ENCODE measurements at regions not wholly inside any gene's neighbourhood (a gene's known extent, or its start where the extent isn't known, plus 50 kb on each side); places are given as distances from the start of the nearest gene placed in this dataset.

GRCh38 chr11:115892016-115892415, 387.8 kb upstream of the CADM1 start:
- no peak for DNase-seq

GRCh38 chr11:115891581-115891980, 387.4 kb upstream of the CADM1 start:
- no peak for DNase-seq

DNA sequence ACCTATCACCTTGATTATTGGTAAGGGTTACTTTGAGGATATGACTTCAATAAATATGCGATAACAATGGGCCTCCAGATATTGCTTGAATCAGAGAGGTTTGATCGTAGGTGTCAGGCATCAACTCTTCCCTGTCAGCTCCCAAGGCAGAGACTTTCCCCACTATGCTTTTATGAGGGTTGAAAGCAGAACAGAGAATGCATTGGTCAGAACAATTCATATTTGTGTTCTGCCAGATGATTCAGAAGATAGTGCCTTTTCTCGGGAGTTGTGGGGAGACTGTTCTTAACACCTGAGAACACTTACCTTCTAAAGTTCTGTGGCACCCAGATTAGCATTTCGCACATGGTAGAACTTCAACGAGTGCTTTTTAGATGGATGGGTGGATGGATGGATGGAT, 386.3 kb upstream of the CADM1 start:
- DNase-seq = no peak

GRCh38 chr11:115889712-115890111, 385.5 kb upstream of the CADM1 start:
- DNase-seq = no peak

DNA sequence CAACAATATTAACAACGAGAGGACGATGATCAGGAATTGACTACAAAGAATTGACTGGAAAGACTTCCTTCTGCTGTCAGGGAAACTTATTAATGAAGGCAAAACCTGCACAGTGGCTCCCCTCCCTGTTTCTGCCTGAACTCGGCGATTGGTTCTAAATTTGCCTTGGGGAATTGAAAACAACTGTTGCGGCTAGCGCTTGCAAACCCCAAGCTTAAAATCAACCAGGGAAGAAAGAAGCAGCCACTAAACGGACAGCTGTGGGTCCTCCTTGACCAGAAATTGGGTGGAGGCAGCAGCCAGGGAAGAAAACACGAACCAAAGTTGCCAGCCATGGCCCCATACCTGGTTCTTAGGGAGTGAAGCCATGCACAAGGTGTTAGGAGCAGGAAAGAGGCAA, 383.5 kb upstream of the CADM1 start:
- DNase-seq = no peak

- DNase-seq = no peak
Measured at GRCh38 chr11:115887316-115887715, 383.1 kb upstream of the CADM1 start.

DNA sequence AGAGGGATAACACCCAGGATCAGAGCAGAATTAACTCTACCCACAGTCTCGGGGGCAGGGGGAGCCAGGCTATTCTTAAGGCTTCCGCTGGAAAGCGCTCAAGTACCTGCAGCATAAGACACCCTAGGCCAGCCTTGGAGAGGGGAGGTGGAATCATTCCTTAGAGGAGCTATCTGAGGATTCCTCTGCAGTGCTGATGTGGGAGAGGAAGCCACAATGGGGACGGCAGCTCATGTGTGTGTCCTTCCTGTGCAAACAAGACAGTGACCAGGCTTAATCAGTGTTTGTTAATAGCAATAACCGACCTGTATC, 382.2 kb upstream of the CADM1 start:
- DNase-seq = no peak

DNA sequence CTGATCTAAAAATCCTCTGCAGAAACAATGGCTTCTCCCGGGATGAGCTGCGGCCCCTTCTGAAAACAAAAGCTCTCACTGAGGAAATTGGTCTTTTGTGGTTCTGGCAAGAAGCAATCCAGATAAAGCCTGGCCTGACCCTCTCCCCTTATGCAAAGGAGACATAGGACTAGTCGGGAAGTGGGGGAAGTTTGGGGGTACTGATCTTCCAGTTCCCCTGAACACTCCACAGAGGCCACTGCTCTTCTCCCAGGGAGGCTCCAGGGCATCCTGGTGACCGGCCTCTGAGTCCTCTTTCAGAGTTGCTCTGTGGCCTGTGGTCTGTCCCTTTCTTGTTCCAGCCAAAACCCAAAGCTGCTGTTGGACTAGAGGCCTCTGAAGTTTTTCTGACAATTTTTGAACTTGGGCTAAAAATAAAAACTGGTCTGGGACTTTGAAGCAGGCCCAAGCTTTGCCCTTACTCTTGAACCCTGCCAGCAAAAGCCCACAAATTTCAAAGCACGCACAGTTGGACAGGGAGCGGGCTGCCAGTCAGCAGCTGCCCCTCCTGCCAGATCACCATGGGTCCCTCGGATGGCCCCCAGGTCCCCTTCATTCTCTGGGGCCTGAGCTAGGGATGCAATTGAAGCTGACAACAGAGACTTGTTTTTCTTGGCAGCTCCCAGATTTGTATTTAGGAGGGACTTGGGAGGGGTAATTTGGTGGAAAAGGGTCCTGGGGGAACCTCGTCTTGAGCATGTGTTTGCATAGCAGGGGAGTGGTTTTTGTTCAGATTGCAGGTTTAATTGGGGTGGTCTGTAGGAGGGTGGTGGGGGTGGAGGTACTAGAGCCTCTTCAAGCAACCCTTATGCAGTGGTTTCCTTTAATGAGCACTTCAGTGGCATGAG, 381.6 kb upstream of the CADM1 start:
- no peak for DNase-seq

DNA sequence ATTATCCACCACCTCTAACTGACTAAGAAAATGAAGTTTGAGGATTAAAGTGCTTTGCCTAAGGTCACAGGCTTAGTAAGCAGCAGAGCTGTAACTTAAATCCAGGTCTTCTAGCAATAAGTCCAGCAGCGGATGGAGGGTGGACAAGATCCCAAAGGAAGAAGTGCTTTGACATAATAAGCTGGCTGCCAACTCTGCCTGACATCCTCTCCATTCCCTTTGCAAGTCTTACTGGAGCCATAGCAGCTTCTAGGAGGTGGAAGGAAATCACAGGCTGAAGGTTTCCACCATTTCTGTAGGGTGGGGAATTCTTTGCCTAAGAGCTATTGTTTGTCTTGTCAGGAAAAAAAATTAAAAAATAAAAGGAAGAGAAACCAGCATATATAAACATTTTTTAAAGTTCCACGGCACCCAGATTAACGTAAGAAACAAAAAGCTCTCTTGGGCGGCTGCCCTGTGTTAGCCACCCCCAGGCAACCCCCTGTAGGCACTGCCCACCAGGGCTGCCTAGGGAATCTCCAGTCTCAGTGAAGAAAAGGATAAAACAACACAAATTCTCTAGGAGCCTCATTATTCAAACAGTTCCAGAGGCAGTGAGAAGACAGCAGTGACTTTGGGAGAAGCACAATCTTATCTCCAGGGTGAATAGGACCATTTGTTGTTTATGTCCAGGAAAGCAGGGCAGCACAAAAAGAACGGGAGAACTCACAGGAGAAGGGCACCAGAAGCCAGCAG, 380.8 kb upstream of the CADM1 start:
- DNase-seq = no peak

- DNase-seq = no peak
Measured at GRCh38 chr11:115874843-115875242, 370.6 kb upstream of the CADM1 start.

DNA sequence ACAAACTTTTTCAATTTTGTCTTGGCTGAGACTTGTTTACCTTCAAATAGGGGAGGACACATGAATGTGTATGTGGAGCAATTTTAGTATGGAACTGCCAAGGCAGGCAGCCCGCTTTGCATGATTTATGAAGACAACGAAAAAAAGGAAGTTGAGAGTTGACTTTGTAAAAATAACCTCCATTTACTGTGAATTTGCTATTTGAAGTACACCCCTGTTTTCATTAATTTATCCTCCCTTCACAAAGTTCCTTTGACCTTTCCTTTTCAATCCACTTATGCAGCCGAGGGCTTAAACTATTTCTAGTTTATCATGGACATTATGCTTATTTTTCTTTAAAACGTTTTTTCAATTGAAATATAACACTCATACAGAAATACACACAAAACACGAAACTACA, 369.6 kb upstream of the CADM1 start:
- no peak for DNase-seq

GRCh38 chr11:115872416-115872815, 368.2 kb upstream of the CADM1 start:
- no peak for DNase-seq

DNA sequence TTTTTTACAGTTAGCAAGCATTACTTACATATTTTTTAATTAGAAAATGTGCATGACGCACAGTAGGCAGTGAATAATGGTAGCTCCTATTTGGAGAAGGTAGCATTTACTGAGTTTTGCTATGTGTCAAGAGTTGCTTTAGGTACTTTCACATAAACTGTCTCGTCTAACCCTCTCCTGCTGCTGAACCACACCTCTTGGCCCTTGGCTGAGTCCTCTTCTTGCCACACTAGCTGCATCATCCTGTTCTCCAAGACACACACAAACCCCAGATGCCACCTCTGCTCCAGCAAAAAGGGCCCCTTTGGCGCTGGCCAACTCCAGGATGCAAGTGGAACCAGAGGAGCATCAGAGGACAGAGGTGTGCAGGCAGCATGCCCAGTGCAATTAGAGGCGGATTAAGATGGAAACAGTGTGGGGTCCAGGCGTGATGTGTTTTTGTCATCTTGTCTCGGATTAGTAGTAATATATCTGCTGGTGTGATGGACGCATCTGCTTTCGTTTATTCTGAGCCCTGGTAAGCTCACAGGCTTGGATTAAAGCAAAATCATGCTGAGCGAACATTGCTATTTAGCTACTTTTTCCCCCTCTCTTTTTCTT, 367.0 kb upstream of the CADM1 start:
- no peak for DNase-seq

- DNase-seq = no peak
Measured at GRCh38 chr11:115869780-115870431, 365.7 kb upstream of the CADM1 start.

- DNase-seq = no peak
Measured at GRCh38 chr11:115869131-115869530, 364.9 kb upstream of the CADM1 start.

- no peak for DNase-seq
Measured at GRCh38 chr11:115860246-115860645, 356.0 kb upstream of the CADM1 start.

DNA sequence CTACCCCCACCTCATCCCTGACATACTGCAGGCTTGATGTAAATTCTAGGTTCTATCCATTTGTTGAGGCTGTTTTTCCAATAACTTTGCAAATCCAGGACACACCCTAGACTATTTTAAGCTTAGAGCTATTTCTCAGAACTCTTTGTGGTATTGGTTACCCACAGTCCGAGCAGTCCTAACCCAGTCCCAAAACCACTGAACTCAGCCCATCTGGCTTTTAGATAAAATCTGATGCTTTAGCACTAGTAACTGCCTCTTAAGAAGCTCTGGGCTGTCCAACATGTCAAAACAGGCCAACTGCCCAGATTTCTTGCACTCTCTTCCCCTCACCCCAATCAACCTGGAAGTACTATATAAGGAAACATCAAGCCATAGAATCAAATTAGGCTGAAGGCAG, 344.4 kb upstream of the CADM1 start:
- DNase-seq = no peak

DNA sequence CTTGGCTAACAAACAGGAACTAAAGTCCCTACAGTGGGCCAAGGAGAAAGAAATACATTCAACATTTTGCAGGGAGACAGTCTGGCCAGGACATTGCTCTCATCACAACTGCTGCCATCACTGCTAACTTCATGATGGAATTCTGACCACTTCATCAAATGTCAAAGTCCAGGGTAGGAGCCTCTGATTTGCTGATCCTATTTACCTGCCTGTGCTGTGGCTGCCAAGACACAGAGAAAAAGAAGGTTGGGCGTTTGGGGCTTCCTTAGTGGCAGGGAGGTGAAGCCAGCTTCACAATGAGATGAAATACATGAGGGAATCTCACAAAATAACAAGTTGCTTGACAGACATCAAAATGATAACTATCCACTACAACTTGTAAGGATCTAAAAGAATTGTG, 343.9 kb upstream of the CADM1 start:
- no peak for DNase-seq

GRCh38 chr11:115845872-115846271, 341.7 kb upstream of the CADM1 start:
- DNase-seq = peak; percentile 27

GRCh38 chr11:115843685-115844084, 339.5 kb upstream of the CADM1 start:
- DNase-seq = no peak

GRCh38 chr11:115843111-115843510, 338.9 kb upstream of the CADM1 start:
- no peak for DNase-seq

DNA sequence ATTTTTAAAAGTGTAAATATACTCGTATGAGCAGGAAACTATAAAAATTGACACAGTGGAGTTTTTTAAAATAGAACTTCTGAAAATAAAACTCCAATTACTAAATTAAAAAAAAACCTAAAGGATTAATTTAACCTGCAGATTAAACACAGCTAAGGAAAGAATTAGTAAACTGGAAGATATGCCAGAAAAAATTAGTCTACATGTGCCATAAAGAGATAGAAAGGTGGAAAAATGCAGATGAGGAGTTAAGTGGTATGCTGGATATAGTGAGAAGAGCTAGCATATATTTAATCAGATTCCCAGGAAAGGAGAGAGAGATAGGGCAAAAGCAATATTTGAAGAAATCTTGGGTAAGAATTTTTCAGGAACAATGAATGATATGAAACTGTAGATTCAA, 315.8 kb upstream of the CADM1 start:
- no peak for DNase-seq

DNA sequence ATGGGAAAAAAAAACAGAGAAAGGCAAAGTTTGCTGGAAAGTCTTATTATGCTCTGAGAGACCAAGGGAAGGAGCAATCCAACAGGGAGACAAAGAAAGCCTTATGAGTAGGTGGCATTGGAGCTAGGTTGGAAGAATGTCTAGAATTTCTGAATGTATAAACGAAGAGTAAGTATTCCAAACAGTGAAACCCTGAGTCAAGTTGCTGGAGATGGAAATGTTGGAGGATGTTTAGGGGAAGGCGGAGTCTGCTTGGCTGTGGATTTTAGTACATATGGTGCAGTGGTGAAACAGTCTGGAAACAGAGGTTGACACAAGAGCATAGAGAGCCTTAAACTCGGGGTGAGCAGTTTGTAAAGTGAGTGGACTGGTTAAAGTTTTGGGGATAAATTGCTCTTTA, 314.8 kb upstream of the CADM1 start:
- DNase-seq = no peak

All from skin of body (tissue), 1 donor.